H1 (cell line): ENCODE measurements at regions not wholly inside any gene's neighbourhood (a gene's known extent, or its start where the extent isn't known, plus 50 kb on each side); places are given as distances from the start of the nearest gene placed in this dataset.

Experiments
- ASH2L ChIP-seq: fragments of 200-600, 300-600 bp; sonication (generic); IDR thresholded peaks from one replicate; pipeline ENCODE4 v1.7.1; 2017; ENCODE audit warnings: low read length
- SAP30 ChIP-seq: fragments of 300-600 bp; sonication (generic); IDR thresholded peaks from 2 replicates; pipeline ENCODE4 v1.7.1; 2012; ENCODE audit warnings: low read length, moderate library complexity, mild to moderate bottlenecking, inconsistent platforms; ENCODE audit not compliant: insufficient read depth, insufficient replicate concordance

GRCh38 chr6:156395276-156395675 lies 381.9 kb upstream of the ARID1B start (continued):
- TF ChIP-seq SAP30 (no peak), ASH2L (no peak)
